ENCODE measurements at regions not wholly inside any gene's neighbourhood (a gene's known extent, or its start where the extent isn't known, plus 50 kb on each side); places are given as distances from the start of the nearest gene placed in this dataset.

- TF ChIP-seq FOXK2 (IDR thresholded peaks at IDR 0.05), result no peak
- no peak for TF ChIP-seq BHLHE40 (IDR thresholded peaks at IDR 0.05; ENCODE audit: borderline replicate concordance)
- TF ChIP-seq NFRKB (IDR thresholded peaks at IDR 0.05), result no peak
- no peak for TF ChIP-seq HDGF (IDR thresholded peaks at IDR 0.05; ENCODE audit: borderline replicate concordance)
- TF ChIP-seq FOXM1 (IDR thresholded peaks at IDR 0.05; ENCODE audit: borderline replicate concordance), result no peak
- TF ChIP-seq SP1 (IDR thresholded peaks at IDR 0.05), result no peak
- TF ChIP-seq ELF4 (IDR thresholded peaks at IDR 0.05), result no peak
- TF ChIP-seq FOXA1 (IDR thresholded peaks at IDR 0.05), result no peak
- no peak for TF ChIP-seq PKNOX1 (IDR thresholded peaks at IDR 0.05)
- no peak for TF ChIP-seq ARNT (IDR thresholded peaks at IDR 0.05)
- TF ChIP-seq CTBP1 (IDR thresholded peaks at IDR 0.05; ENCODE audit: borderline replicate concordance), result no peak
These were observed 562.0 kb downstream of the NR4A2 start for GRCh38 chr2:155770516-155770915.
